B cell (primary cell): ENCODE measurements at regions not wholly inside any gene's neighbourhood (a gene's known extent, or its start where the extent isn't known, plus 50 kb on each side); places are given as distances from the start of the nearest gene placed in this dataset.

Source experiments
- CTCF ChIP-seq: fragments of 200-600 bp; IDR thresholded peaks from one replicate; pipeline ENCODE4 v1.8.0; 2022; ENCODE audit warnings: antibody characterized with exemption, mild to moderate bottlenecking
- EZH2 ChIP-seq: IDR thresholded peaks from 2 replicates; pipeline ENCODE4 v1.6.1; 2012; ENCODE audit warnings: borderline replicate concordance, low read depth, mild to moderate bottlenecking, moderate library complexity, low read length; ENCODE audit not compliant: insufficient read depth, poor library complexity, severe bottlenecking

- TF ChIP-seq CTCF: no peak
- no peak for TF ChIP-seq EZH2
Measured at GRCh38 chr7:35513828-35514227, 181.1 kb downstream of the HERPUD2 start.
